BLaER1 (cell line): ENCODE measurements at regions not wholly inside any gene's neighbourhood (a gene's known extent, or its start where the extent isn't known, plus 50 kb on each side); places are given as distances from the start of the nearest gene placed in this dataset.
"Not testable (repeated sequence)": the region's sequence is repeated elsewhere in the genome, so short reads cannot be mapped to it uniquely, and the experiment has no call there.

Experiments used
- H3K27ac ChIP-seq: shearing (Covaris generic); formaldehyde crosslinking; 2 replicates; pipeline ENCODE4 v1.8.1; 2022
- H3K27me3 ChIP-seq: shearing (Covaris generic); formaldehyde crosslinking; 2 replicates; pipeline ENCODE4 v1.8.1; 2022
- H3K36me3 ChIP-seq: shearing (Covaris generic); formaldehyde crosslinking; 2 replicates; pipeline ENCODE4 v1.8.1; 2022
- H3K4me1 ChIP-seq: shearing (Covaris generic); formaldehyde crosslinking; 2 replicates; pipeline ENCODE4 v1.8.1; 2022
- H3K4me2 ChIP-seq: shearing (Covaris generic); formaldehyde crosslinking; 2 replicates; pipeline ENCODE4 v1.8.1; 2022
- H3K4me3 ChIP-seq: shearing (Covaris generic); formaldehyde crosslinking; 2 replicates; pipeline ENCODE4 v1.8.1; 2022
- H3K9ac ChIP-seq: shearing (Covaris generic); formaldehyde crosslinking; 2 replicates; pipeline ENCODE4 v1.8.1; 2022
- H3K9me3 ChIP-seq: shearing (Covaris generic); formaldehyde crosslinking; 2 replicates; pipeline ENCODE4 v1.8.1; 2022
- H4K20me1 ChIP-seq: shearing (Covaris generic); formaldehyde crosslinking; 2 replicates; pipeline ENCODE4 v1.8.1; 2022
- Cebpa-rat ChIP-seq: shearing (Covaris generic); IDR thresholded peaks from 2 replicates; pipeline ENCODE4 v1.8.1; 2022

DNA sequence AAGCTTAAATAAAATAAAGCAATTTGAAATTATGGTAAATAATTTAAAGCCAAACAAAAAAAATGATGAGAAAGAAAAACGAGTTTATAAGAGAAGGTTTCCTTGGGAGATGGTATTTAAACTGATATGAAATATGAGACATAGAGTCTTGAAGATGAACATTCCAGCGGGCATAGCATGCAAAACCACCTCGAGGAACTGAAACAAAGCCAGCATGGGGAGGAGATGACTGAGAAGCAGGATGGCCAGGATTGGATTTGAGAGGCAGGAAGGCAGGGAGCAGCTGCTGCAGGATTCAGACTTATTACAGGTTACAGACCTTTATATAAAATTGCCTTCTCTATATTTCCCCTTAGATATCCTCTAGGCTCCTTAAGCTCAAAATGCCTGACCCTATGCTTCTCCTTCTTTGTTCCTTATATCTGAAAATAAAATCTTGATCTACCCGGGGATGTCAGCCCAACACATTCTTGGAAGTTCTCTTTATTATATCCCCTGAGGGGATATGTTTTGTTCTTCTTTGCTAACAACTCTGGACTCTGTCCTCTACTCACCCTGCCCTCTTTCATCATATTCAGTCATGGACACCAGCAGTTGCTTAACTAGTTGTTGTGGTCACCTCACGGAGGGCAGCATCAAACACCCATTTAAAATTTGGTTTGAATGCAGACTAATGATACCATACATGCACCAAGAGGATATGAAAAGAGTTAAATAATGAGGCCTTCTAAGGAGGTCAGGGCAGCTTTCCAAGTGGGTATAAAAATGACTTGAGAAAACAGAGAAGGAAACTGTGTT, 719.1 kb upstream of the B3GALT2 start:
- Histone ChIP-seq H3K27me3 (no peaks in the 10 kb centered on the region), H3K4me2 (no peak overlapping the region), H4K20me1 (no peaks in the 10 kb centered on the region), H3K9me3 (no peaks in the 10 kb centered on the region), H3K36me3 (no peaks in the 10 kb centered on the region), H3K4me3 (no peak overlapping the region), H3K9ac (no peak overlapping the region), H3K4me1 (no peaks in the 10 kb centered on the region), H3K27ac (no peak overlapping the region)
- TF ChIP-seq Cebpa-rat = no peak

DNA sequence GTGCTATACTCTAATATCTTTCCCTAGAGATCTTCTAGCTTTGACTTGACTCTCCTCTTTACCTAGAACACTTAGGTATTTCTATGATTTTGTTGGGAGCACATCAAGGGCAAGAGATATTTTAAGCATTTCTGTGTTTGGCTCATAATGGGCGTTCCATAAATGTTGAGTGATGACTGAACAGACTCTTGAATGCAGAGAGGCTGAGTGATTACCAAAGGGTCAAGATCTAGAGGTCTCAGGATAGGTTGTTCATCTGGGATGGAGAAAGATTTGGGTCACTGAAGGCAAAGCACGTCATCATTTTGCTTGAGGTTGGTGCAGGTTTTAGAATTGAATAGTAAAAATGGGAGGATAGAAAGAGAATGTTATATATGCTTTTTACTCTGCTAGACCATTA, 705.4 kb upstream of the B3GALT2 start:
- Histone ChIP-seq H4K20me1 (no peaks in the 10 kb centered on the region), H3K4me3 (no peak overlapping the region), H3K27me3 (no peaks in the 10 kb centered on the region), H3K27ac (no peak overlapping the region), H3K4me2 (no peak overlapping the region), H3K4me1 (no peaks in the 10 kb centered on the region), H3K9me3 (peaks cover 7% of the 10 kb centered on the region; the same call in 1 of the 2 replicates), H3K9ac (no peak overlapping the region), H3K36me3 (no peaks in the 10 kb centered on the region)
- no peak for TF ChIP-seq Cebpa-rat

DNA sequence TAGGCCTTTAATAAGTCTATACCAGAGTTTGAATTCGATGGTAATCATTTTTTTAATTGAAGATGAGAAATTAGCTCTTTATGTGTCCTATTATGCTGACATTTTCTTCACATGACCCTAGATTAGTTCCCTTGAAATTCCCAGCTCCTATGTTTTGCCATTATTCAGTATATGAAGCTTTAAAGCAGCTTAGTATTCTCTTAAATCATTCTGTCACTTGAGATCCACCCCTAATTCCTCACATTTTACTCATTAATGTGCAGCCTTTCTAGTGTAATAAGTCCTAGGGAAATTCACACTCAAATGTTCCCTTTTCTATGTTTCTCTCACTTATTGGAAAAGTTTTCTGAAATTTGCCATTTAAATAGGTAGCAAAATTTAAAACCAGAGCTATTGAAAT, 704.5 kb upstream of the B3GALT2 start:
- TF ChIP-seq Cebpa-rat = no peak
- Histone ChIP-seq H3K4me2 (no peak overlapping the region), H3K9ac (no peak overlapping the region), H3K4me3 (no peak overlapping the region), H3K27ac (no peak overlapping the region), H3K4me1 (no peaks in the 10 kb centered on the region), H3K27me3 (no peaks in the 10 kb centered on the region), H3K36me3 (no peaks in the 10 kb centered on the region), H3K9me3 (peaks cover 7% of the 10 kb centered on the region; the same call in 1 of the 2 replicates), H4K20me1 (no peaks in the 10 kb centered on the region)

DNA sequence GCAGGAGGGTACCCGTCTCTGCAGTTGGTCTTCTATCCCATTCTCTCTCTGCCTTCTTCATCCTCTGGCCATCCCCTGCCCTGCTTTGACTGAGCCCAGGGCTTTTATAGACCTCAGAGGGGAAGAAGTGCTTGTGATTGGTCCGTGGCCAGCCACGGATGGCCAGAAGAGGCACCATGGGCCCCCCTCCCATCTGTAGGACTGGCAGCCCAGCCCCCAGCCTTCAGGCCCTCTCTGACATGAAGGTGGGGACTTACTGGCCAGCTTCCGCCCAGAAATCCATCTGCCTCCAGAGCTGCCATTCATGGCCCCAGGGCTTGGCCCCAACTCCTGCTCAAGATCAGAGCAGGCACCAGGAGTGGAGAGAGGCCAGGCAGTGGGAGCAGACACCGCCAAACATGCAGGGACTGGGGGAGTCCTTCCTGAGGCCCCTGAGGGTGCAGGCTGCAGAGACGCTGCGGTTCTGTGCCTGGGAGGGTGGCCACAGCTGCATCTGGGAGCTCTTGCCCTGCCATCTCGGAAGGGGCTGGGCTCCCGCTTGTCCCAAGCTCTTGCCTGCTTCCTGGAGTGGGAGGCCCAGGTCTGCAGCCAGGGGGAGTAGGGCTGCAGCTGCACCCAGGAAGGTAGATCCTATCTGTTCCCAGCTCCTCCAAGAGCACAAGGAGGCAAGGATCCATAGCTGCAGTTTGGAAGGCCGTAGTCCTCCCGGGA, 698.6 kb upstream of the B3GALT2 start:
- Histone ChIP-seq H3K4me3 (no peak overlapping the region), H3K4me1 (no peaks in the 10 kb centered on the region), H3K27ac (no peak overlapping the region), H3K9me3 (peaks cover 7% of the 10 kb centered on the region; the same call in 1 of the 2 replicates), H4K20me1 (no peaks in the 10 kb centered on the region), H3K36me3 (no peaks in the 10 kb centered on the region), H3K9ac (no peak overlapping the region), H3K27me3 (no peaks in the 10 kb centered on the region), H3K4me2 (no peak overlapping the region)
- TF ChIP-seq Cebpa-rat = no peak

DNA sequence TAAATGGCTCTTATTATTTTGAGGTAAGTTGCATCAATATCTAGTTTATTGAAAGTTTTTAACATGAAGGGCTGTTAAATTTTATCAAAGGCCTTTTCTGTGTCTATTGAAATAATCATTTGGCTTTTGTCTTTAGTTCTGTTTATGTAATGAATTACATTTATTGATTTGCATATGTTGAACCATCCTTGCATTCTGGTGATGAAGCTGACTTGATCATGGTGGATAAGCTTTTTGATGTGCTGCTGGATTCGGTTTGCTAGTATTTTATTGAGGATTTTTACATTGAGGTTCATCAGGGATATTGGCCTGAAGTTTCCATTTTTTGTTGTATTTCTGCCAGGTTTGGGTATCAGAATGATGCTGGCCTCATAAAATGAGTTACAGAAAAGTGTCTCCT, 691.5 kb upstream of the B3GALT2 start:
- H3K36me3 ChIP-seq, H3K4me3 ChIP-seq, H3K9ac ChIP-seq, H3K4me2 ChIP-seq, H3K27ac ChIP-seq, H4K20me1 ChIP-seq, H3K4me1 ChIP-seq, H3K27me3 ChIP-seq: not testable (repeated sequence)
- peaks cover 11% of the 10 kb centered on the region for H3K9me3 ChIP-seq

DNA sequence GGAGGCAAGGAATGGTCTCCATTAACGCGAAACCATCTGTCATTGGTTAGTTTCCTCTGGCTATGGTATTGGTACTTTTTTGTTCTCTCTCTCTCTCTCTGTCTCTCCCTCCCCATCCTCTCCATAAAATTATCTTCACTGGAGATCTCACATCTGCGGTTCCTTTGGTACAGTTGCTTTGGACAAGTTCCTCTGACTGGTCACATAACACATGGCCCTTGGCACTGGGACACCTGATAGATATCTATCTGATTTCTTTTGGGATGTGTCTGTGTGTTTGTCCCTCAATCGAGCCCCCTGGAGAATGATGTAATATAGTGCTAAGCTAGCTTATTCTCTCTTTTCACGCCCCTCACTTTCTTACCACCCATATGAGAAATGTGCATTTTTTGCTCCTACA, 682.0 kb upstream of the B3GALT2 start:
- no peaks in the 10 kb centered on the region for H3K9me3 ChIP-seq
- no peak for TF ChIP-seq Cebpa-rat
- H3K4me1 ChIP-seq = no peaks in the 10 kb centered on the region
- no peak overlapping the region for H3K27ac ChIP-seq
- no peak overlapping the region for H3K4me2 ChIP-seq
- H3K27me3 ChIP-seq = no peaks in the 10 kb centered on the region
- no peaks in the 10 kb centered on the region for H3K36me3 ChIP-seq
- H4K20me1 ChIP-seq = no peaks in the 10 kb centered on the region
- H3K4me3 ChIP-seq = no peak overlapping the region
- H3K9ac ChIP-seq = no peak overlapping the region

DNA sequence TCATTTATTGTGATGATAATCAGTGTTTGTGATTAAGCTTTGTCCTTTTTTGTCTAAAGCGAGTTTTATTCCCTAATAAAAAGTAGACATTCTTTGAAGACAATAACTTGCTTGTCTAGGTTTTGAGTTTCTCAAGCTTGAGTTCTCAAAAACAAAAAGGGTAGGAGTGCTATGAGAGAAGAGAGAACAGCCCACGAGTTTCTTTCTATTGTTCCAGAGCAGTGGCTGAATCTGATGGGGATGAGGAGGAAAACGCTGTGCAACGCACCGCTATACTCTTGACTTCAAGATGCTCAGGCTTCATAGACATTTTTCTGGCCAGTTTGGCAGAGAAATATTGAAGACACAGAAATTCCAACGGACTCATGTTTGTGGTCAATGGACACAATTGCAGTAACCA, 669.8 kb upstream of the B3GALT2 start:
- H3K9ac ChIP-seq = no peak overlapping the region
- no peak for TF ChIP-seq Cebpa-rat
- no peaks in the 10 kb centered on the region for H3K27me3 ChIP-seq
- no peaks in the 10 kb centered on the region for H3K4me1 ChIP-seq
- H3K9me3 ChIP-seq = no peaks in the 10 kb centered on the region
- H3K36me3 ChIP-seq = no peaks in the 10 kb centered on the region
- H3K27ac ChIP-seq = no peak overlapping the region
- no peak overlapping the region for H3K4me2 ChIP-seq
- H4K20me1 ChIP-seq = no peaks in the 10 kb centered on the region
- H3K4me3 ChIP-seq = no peak overlapping the region

DNA sequence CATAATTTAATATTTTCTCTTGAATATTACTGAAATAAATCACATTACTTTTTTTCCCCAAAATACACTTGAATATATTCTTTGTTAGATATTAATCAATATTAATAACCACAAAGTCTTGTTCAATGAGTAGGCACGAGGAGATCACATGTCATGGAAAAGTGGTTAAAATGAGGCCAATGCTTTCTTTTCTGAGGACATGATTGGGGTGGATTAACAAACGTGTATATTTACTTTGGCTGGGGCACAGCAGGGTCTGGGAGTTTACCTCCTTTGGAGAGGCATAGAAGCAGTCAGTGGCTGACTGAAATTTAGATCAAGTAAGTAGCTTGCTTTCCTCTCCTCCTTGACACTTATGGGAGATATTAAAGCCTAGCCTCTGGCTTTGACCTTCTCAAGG, 664.3 kb upstream of the B3GALT2 start:
- H3K4me3 ChIP-seq = no peak overlapping the region
- H3K9me3 ChIP-seq = no peaks in the 10 kb centered on the region
- no peaks in the 10 kb centered on the region for H3K27me3 ChIP-seq

DNA sequence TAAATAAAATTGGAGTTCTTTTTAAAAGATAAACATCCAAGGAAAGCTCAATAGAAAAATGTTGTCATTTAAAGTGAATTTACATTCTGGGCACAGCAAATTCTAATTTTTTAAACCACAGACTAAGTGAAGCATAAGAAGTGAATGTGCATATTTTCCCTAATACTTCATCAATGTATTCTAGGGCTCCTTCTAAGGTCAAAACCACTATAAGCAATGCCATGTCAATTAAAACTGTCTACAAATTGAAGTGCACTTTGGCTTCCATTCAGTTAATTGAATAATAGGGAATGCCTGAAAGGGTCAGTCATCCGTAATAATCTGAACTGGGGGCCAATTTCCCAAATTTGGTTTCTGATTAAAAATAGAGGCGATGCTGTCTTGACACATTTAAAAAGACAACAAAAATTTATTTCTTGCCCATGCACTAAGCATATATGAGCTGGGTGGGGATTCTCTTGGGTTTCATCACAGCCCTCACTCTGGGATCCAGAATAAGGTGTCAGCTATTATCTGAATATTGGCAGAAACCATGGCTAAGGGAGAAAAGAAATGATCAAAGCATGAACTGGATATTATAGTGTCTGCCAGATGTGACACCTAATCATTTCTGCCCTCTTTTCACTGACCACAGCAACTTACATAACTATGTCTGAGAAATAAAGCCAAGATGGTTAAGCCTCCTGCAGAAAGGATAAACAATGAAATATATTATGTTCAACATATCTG, 660.6 kb upstream of the B3GALT2 start:
- H3K9me3 ChIP-seq = no peaks in the 10 kb centered on the region
- no peak overlapping the region for H3K4me3 ChIP-seq
- H3K27ac ChIP-seq = no peak overlapping the region
- H3K27me3 ChIP-seq = no peaks in the 10 kb centered on the region
- H3K36me3 ChIP-seq = no peaks in the 10 kb centered on the region
- no peak for TF ChIP-seq Cebpa-rat
- no peaks in the 10 kb centered on the region for H4K20me1 ChIP-seq
- no peak overlapping the region for H3K4me2 ChIP-seq
- no peak overlapping the region for H3K9ac ChIP-seq
- H3K4me1 ChIP-seq = no peaks in the 10 kb centered on the region

More for the DNA sequence above, 664.3 kb upstream of the B3GALT2 start:
- no peaks in the 10 kb centered on the region for H4K20me1 ChIP-seq
- H3K27ac ChIP-seq = no peak overlapping the region
- no peaks in the 10 kb centered on the region for H3K36me3 ChIP-seq
- TF ChIP-seq Cebpa-rat = no peak
- H3K9ac ChIP-seq = no peak overlapping the region
- no peaks in the 10 kb centered on the region for H3K4me1 ChIP-seq
- H3K4me2 ChIP-seq = no peak overlapping the region

DNA sequence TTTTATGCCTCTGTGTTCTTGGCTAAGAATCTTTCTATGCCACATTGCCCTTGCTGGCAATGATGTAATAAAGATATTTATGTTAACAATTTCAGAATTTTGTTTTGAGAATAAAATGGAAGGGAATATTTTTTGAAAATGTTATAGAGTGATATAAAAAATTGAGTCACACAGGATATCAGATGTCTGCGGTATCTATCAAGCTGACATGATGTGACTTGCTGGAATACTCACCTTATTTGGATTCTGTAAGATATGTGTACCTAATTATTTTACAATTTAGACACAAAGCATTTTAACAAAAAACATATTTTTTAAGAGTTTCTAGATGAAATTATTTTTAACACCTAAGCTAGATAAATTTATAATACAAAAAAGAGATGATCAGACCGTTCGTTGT, 660.0 kb upstream of the B3GALT2 start:
- Histone ChIP-seq H3K4me3 (no peak overlapping the region), H4K20me1 (no peaks in the 10 kb centered on the region), H3K9ac (no peak overlapping the region), H3K9me3 (no peaks in the 10 kb centered on the region), H3K27ac (no peak overlapping the region), H3K4me1 (no peaks in the 10 kb centered on the region), H3K4me2 (no peak overlapping the region), H3K27me3 (no peaks in the 10 kb centered on the region), H3K36me3 (no peaks in the 10 kb centered on the region)
- no peak for TF ChIP-seq Cebpa-rat
